GM12874 (cell line): ENCODE measurements at regions not wholly inside any gene's neighbourhood (a gene's known extent, or its start where the extent isn't known, plus 50 kb on each side); places are given as distances from the start of the nearest gene placed in this dataset.

Source experiments
- TF ChIP-seq, protein P1 (sequence below): IDR thresholded peaks from 2 replicates; pipeline ENCODE4 v1.5.1; 2011; ENCODE audit warnings: low read depth, mild to moderate bottlenecking, control low read depth, low read length, moderate library complexity; ENCODE audit not compliant: insufficient read depth

DNA sequence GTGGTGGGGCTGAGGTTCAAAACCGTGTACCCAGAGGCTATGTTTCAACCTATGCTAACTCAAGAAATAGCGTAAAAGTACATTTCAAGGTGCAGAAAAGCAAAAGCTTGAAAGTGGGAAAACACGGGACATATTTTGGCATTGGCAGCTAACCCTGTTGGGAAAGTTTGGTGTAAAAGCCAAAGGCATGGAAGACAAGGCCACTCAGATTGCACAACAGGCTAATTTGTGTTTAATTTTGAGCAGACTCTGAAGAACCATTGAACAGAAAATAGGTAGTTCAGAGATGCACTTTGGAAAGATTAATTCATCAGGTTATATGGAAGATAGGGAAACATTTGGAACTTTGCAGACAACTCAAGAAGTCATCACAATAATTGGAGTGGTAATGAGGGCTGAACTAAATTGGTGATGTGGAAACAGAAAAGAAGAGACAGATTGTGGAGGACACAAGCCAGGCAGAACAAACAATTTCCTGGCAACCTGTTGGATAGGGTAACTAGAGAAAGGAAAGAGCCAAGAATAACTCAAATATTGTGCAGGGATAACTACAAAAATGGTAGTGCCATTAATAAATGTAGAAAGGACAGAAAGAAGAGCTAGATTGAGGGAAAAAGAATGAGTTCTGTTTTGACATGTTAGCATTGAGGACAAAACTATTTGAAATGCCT, 140.5 kb upstream of the PGR start:
- TF ChIP-seq, protein P1, sequence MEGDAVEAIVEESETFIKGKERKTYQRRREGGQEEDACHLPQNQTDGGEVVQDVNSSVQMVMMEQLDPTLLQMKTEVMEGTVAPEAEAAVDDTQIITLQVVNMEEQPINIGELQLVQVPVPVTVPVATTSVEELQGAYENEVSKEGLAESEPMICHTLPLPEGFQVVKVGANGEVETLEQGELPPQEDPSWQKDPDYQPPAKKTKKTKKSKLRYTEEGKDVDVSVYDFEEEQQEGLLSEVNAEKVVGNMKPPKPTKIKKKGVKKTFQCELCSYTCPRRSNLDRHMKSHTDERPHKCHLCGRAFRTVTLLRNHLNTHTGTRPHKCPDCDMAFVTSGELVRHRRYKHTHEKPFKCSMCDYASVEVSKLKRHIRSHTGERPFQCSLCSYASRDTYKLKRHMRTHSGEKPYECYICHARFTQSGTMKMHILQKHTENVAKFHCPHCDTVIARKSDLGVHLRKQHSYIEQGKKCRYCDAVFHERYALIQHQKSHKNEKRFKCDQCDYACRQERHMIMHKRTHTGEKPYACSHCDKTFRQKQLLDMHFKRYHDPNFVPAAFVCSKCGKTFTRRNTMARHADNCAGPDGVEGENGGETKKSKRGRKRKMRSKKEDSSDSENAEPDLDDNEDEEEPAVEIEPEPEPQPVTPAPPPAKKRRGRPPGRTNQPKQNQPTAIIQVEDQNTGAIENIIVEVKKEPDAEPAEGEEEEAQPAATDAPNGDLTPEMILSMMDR: no peak

DNA sequence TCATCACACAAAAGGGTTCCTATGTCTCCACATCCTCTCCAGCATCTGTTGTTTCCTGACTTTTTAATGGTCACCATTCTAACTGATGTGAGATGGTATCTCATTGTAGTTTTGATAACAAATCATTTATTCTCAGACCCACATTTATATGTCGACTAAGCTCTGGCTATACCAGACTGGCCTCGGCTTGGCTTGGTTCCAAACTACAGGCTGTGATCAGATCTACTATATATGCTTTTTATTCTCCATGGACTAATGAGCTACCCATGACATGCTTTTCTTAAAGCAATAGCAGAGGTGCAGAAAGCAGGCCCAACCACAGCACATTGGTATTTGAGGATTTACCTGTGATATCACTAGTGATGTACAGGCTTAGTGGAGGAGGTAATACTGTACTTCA, 139.8 kb upstream of the PGR start:
- TF ChIP-seq, protein P1: no peak

DNA sequence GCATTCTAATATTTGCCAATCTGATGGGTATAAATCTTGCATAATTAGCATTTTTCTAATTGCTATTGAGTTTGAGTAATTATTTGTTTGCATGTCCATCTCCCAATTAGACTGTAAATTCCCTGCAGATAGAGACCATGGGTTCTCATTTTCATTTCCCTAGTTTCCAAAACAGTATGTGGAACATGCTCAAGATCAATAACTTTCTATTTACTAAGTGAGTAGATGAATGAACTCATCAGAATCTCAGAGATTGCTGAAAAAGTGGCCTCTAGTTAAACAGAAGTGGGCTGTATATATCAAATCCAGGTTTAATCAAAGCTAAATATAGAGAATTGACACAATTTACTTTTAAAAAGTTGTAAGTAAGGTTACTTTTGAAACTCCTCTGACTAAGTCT, 138.0 kb upstream of the PGR start:
- TF ChIP-seq, protein P1: no peak

DNA sequence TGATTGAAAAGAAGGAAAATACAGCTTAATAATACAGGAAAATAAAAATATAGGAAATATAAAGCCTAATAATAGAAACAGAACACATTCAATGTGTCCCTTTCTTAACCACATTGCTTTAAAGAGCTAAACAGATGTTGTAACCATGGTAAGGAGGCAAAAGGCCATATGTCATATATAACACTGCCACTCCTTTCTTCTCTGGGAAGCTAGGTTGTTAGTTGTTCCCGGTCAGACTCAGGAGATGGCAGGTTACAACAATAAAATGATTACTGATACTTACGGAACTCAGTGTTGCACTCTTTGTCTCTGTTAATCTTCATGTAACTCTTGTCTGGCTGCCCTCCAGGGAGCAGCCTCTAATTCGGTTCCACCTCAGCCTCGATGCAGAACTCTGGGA, 134.7 kb upstream of the PGR start:
- TF ChIP-seq, protein P1: no peak

DNA sequence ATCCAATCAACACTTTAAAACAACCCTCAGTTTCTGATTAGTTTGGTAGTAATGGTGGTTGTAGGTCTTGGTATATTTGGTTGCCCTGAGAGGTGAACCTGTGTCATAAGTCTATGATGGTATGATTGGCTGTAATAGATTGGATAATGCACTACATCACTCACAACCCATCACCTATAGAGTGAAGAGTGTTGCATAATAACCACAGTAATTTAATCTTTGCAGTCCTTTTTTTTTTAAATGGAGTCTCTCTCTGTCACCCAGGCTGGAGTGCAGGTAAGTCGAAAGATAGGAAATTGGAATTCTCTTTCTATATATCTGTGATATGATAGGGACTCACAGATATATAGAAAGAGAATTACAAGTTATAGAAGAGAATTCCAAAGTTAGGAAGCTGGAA, 133.4 kb upstream of the PGR start:
- TF ChIP-seq, protein P1: no peak

DNA sequence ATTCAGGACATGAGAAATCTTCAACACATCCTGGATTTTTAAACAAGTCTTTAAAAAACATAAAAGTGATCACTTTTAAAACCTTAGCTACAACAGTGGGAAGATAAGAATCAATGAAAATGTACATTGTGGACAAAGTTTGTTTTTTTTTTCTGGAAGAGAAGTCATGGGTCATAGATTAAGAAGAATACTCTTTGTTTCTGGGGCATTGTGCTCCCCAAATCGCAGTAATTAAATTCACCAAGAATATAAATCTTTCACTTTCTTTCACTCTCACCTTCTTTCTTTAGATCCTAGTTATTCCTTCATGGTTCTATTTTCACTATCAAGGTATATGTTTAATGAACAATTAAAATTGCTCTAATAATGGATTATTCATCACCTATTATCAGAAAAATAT, 132.6 kb upstream of the PGR start:
- TF ChIP-seq, protein P1: no peak

DNA sequence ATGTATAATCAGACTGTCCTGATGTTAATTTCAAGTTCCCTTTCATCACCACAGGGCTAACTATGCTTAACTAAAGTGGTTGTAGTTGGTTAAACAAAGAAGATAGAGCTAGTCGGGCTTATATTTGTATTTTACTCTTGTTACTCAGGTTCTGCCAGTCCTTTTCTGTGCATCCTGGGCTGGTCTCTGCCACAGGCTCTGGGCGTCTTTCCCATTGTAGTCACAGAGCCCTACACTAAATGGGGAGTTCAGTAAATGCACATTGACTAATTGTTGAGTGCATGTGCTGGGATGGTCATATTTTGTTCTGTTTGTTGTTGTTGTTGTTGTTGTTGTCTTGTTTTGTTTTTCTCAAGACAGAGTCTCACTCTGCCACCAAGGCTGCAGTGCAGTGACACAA, 125.4 kb upstream of the PGR start:
- TF ChIP-seq, protein P1: no peak
